KMS-11 (cell line): ENCODE measurements at regions not wholly inside any gene's neighbourhood (a gene's known extent, or its start where the extent isn't known, plus 50 kb on each side); places are given as distances from the start of the nearest gene placed in this dataset.

Experiments
- H2AFZ ChIP-seq: fragments of 200-600 bp; sonication (generic); 2 replicates; pipeline ENCODE4 v1.6.1; 2016; ENCODE audit warnings: antibody characterized with exemption, mixed run types, low read depth
- H3K27ac ChIP-seq: fragments of 200-600 bp; sonication (generic); 2 replicates; pipeline ENCODE4 v1.6.1; 2016; ENCODE audit warnings: mild to moderate bottlenecking, mixed run types
- H3K27me3 ChIP-seq: fragments of 200-600 bp; sonication (generic); 2 replicates; pipeline ENCODE4 v1.6.1; 2017; ENCODE audit warnings: mild to moderate bottlenecking, low read depth, mixed run types, moderate library complexity; ENCODE audit not compliant: insufficient read depth
- H3K36me3 ChIP-seq: fragments of 200-600 bp; sonication (generic); 2 replicates; pipeline ENCODE4 v1.6.1; 2017; ENCODE audit warnings: mild to moderate bottlenecking, mixed run types; ENCODE audit not compliant: insufficient read depth
- H3K4me1 ChIP-seq: fragments of 200-600 bp; sonication (generic); 2 replicates; pipeline ENCODE4 v1.6.1; 2016; ENCODE audit warnings: mild to moderate bottlenecking, low read depth, mixed run types; ENCODE audit not compliant: poor library complexity, severe bottlenecking
- H3K4me2 ChIP-seq: fragments of 200-600 bp; sonication (generic); 2 replicates; pipeline ENCODE4 v1.7.0; 2016; ENCODE audit warnings: mild to moderate bottlenecking, mixed run types
- H3K4me3 ChIP-seq: fragments of 200-600 bp; sonication (generic); IDR thresholded peaks from 2 replicates; pipeline ENCODE4 v1.6.1; 2017; ENCODE audit warnings: low read depth, low read length, mixed read lengths; ENCODE audit not compliant: insufficient read depth
- H3K79me2 ChIP-seq: fragments of 200-600 bp; sonication (generic); 2 replicates; pipeline ENCODE4 v1.6.1; 2016; ENCODE audit warnings: low read depth, mixed run types; ENCODE audit not compliant: insufficient read depth
- H3K9ac ChIP-seq: fragments of 200-600 bp; sonication (generic); 2 replicates; pipeline ENCODE4 v1.6.1; 2016; ENCODE audit warnings: mild to moderate bottlenecking, mixed run types
- H4K20me1 ChIP-seq: fragments of 200-600 bp; sonication (generic); 2 replicates; pipeline ENCODE4 v1.6.1; 2016; ENCODE audit warnings: mild to moderate bottlenecking, mixed run types; ENCODE audit not compliant: insufficient read depth
- TF ChIP-seq, protein P1 (sequence below): fragments of 200-600 bp; sonication (generic); conservative IDR thresholded peaks from 2 replicates; pipeline ENCODE4 v1.6.1; 2017; ENCODE audit warnings: low read depth, mild to moderate bottlenecking, antibody characterized with exemption, low read length, moderate library complexity, mixed read lengths

DNA sequence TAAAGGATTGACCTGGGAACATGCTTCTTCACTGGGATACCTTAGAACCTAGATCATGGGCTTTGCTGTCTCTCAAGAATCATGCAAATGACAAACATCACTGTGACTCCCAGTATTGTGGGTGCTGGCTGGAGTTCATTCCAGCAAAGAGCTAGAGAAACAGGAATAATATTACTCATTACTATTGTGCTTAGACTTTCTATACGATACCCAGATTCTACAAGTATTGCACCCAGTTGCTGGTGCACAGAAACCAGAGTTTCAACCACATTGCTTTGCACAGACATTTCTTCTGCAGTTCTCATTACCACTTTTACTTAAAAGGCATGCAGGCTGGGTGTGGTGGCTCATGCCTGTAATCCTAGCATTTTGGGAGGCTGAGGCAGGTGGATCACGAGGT lies 220.4 kb upstream of the ZNF217 start:
- H3K4me2 ChIP-seq, result peak overlapping the region; percentile 7; the same call in 1 of the 2 replicates
- TF ChIP-seq, protein P1, sequence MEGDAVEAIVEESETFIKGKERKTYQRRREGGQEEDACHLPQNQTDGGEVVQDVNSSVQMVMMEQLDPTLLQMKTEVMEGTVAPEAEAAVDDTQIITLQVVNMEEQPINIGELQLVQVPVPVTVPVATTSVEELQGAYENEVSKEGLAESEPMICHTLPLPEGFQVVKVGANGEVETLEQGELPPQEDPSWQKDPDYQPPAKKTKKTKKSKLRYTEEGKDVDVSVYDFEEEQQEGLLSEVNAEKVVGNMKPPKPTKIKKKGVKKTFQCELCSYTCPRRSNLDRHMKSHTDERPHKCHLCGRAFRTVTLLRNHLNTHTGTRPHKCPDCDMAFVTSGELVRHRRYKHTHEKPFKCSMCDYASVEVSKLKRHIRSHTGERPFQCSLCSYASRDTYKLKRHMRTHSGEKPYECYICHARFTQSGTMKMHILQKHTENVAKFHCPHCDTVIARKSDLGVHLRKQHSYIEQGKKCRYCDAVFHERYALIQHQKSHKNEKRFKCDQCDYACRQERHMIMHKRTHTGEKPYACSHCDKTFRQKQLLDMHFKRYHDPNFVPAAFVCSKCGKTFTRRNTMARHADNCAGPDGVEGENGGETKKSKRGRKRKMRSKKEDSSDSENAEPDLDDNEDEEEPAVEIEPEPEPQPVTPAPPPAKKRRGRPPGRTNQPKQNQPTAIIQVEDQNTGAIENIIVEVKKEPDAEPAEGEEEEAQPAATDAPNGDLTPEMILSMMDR, result no peak
- H3K79me2 ChIP-seq, result no peaks in the 10 kb centered on the region
- no peaks in the 10 kb centered on the region for H3K27me3 ChIP-seq
- H3K4me3 ChIP-seq, result no peak overlapping the region
- H2AFZ ChIP-seq, result no peak overlapping the region
- H3K36me3 ChIP-seq, result no peaks in the 10 kb centered on the region
- H3K9ac ChIP-seq, result no peak overlapping the region
- H3K4me1 ChIP-seq, result peaks cover 20% of the 10 kb centered on the region
- no peak overlapping the region for H3K27ac ChIP-seq
- H4K20me1 ChIP-seq, result no peaks in the 10 kb centered on the region

DNA sequence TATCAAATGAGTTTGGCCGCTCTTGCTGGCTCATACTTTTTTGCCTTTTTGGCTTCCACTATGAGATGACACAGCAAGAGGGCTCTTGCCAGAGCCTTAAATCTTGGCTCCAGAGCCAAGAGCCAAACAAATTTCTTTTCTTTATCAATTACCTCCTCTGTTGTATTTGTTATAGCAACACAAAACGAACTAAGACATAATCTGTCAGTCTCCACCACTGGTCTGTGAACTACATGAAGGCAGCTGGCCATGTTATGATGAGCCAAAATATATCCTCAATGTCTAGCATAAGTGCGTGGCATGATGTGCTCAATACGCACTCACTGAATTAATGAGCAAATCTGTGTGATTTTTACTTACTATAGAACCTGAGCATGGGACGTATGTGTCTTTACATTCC lies 220.0 kb upstream of the ZNF217 start:
- peak overlapping the region; percentile 7; the same call in 1 of the 2 replicates for H3K4me2 ChIP-seq
- no peaks in the 10 kb centered on the region for H3K79me2 ChIP-seq
- no peak overlapping the region for H3K9ac ChIP-seq
- H3K27me3 ChIP-seq, result no peaks in the 10 kb centered on the region
- peaks cover 20% of the 10 kb centered on the region for H3K4me1 ChIP-seq
- no peak overlapping the region for H3K27ac ChIP-seq
- no peaks in the 10 kb centered on the region for H3K36me3 ChIP-seq
- TF ChIP-seq, protein P1, result no peak
- H2AFZ ChIP-seq, result no peak overlapping the region
- H4K20me1 ChIP-seq, result no peaks in the 10 kb centered on the region
- H3K4me3 ChIP-seq, result no peak overlapping the region

DNA sequence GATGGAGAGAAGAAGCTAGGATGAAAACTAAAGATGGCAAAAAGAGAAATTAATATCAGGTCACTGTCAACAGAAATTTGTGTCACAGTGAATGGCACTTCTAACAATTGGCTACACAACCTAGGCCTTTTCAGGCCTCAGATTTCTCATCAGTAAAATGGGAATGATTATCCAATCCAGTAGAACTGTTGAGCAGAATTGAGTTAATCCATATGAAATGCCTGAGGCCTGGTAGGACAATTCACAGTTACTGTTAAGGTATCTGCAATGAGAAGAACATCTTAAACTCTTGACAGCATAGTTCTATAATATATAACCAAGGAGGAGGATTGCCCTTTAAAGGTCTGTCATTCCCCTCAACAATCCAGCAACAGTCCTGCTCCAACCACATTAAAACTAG lies 217.9 kb upstream of the ZNF217 start:
- Histone ChIP-seq H3K27ac (no peak overlapping the region), H3K4me1 (peaks cover 20% of the 10 kb centered on the region), H3K36me3 (no peaks in the 10 kb centered on the region), H3K4me2 (no peak overlapping the region), H3K9ac (no peak overlapping the region), H4K20me1 (no peaks in the 10 kb centered on the region), H3K79me2 (no peaks in the 10 kb centered on the region), H3K27me3 (no peaks in the 10 kb centered on the region), H3K4me3 (no peak overlapping the region), H2AFZ (no peak overlapping the region)
- TF ChIP-seq, protein P1, result no peak

DNA sequence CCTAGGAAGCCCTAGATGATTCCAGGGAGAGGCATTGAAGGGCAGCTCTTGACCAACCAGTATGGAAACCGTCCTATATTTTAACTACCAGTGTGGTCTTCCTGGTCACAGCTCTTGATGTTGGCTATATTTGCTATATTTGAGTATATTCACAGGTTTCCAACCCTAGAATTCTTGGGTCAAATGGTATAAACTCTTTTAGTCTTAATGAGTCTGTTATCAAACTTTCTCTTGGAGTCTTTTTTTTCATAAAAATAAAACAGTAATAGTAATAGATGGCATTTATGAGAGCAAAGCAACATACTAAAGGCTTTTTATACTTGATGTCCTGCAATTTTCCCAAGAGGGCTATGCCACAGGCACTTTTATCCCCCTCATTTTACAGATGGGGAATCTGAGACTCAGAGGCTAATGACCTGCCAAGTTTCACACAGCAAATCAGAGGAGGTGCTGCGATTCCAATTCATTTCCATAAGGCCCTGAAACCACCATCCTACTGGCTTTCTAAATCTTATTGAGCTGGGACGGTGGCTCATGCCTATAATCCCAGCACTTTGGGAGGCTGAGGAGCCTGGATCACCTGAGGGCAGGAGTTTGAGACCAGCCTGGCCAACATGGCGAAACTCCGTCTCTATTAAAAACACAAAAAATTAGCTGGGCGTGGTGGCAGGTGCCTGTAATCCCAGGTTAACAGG lies 217.2 kb upstream of the ZNF217 start:
- Histone ChIP-seq H3K79me2 (no peaks in the 10 kb centered on the region), H4K20me1 (no peaks in the 10 kb centered on the region)

More for the DNA sequence above, 217.2 kb upstream of the ZNF217 start:
- no peak overlapping the region for H3K4me3 ChIP-seq
- H3K27ac ChIP-seq, result no peak overlapping the region
- TF ChIP-seq, protein P1, result no peak
- no peak overlapping the region for H2AFZ ChIP-seq
- no peak overlapping the region for H3K4me2 ChIP-seq
- H3K36me3 ChIP-seq, result no peaks in the 10 kb centered on the region
- peaks cover 20% of the 10 kb centered on the region for H3K4me1 ChIP-seq
- no peaks in the 10 kb centered on the region for H3K27me3 ChIP-seq
- no peak overlapping the region for H3K9ac ChIP-seq
